ENCODE measurements at regions not wholly inside any gene's neighbourhood (a gene's known extent, or its start where the extent isn't known, plus 50 kb on each side); places are given as distances from the start of the nearest gene placed in this dataset.

DNA sequence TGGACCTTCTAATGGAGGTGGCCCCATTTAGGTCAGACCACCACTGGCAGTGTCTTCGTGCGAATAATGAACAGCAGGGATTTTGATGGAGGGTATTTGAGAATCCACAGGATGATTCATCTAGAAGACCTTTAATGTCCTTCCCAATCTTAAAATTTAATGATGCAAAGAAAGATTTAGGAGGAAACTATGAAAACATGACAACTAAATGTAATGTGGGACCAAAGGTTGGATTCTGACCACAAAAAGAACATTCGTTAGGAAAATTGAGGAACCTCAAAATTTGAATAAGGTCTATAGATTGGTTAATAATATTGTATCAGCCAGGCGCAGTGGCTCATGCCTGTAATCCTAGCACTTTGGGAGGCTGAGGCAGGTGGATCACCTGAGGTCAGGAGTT lies 78.2 kb upstream of the TMPO start:
- Histone ChIP-seq H3K27ac (ENCODE audit: insufficient read depth in 1 of 2, low read depth in 1 of 2, low read length in 2 of 2, poor library complexity in 1 of 2, severe bottlenecking in 2 of 2) (no peak overlapping the region), H3K27me3 (replicated peaks in 2 of 5; ENCODE audit: control insufficient read depth in 4 of 5, insufficient read depth in 5 of 5, low read length in 4 of 5) (no peaks in the 10 kb centered on the region), H3K9me3 (ENCODE audit: control extremely low read depth in 1 of 5, control insufficient read depth in 4 of 5, insufficient read depth in 2 of 5, low read depth in 1 of 5, low read length in 4 of 5) (peaks cover 0 to 4% (median 0%) of the 10 kb centered on the region in 5 experiments), H3K36me3 (ENCODE audit: control insufficient read depth in 4 of 4, insufficient read depth in 4 of 4, low read length in 3 of 4) (no peaks in the 10 kb centered on the region), H3K4me1 (ENCODE audit: control extremely low read depth in 1 of 4, control insufficient read depth in 4 of 4, insufficient read depth in 4 of 4, low read length in 3 of 4) (peaks cover 13 to 27% (median 22%) of the 10 kb centered on the region in 4 experiments), H3K4me3 (ENCODE audit: control insufficient read depth in 1 of 7, extremely low read depth in 1 of 7, insufficient read depth in 4 of 7, low read depth in 2 of 7, low read length in 6 of 7) (no peak overlapping the region)
- no peak for DNase-seq
- WGBS (ENCODE audit: insufficient coverage), result 70% methylated on average over 2 of the region's 4 CpGs
- ChIA-PET POLR2A (no interaction called here), CTCF (interaction anchor here (0.9 to 8.3 kb wide), 6 partner anchors 11 to 96 kb away, joined by 3 to 89 read pairs (median 5); partner anchors contain the start of gene TMPO)

DNA sequence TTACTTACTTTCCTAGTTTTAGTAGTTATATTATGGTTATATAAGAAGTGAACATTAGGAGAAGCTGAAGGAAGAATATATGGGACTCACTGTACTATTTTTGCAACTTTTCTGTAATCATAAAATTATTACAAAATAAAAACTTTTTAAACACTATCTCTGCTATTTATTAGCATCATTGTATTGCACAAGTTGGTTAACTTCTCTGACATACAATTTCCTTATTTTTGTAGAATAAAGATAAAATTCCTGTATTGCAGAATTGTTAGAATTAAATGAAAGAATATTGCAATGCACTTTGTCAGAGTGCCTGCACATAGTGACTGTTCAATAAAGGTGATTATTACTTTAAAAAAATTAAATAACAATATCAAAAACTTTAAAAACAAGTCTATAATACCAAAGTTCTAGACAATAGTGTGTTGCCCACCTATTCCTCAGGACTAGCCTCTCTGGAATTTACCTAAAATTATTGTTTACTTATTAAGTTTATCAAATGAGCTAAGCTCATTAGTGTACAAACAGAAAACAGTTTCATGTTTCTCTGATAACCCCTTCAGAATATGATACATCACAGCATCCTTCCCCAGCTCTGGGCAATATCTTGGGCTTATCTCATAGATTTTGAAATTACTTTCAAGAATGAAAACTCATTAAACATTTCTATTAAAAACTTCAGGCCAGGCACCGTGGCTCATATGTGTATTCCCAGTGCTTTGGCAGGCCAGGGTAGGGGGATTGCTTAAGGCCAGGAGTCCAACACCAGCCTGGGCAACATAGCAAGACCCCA lies 77.4 kb upstream of the TMPO start:
- H3K4me3 ChIP-seq (ENCODE audit: control insufficient read depth in 1 of 7, extremely low read depth in 1 of 7, insufficient read depth in 4 of 7, low read depth in 2 of 7, low read length in 6 of 7), result no peak overlapping the region
- CTCF ChIA-PET, result interaction anchor here (1.2 to 8.3 kb wide), 5 partner anchors 12 to 95 kb away, joined by 3 to 89 read pairs (median 5); partner anchors contain the start of gene TMPO
- H3K27me3 ChIP-seq (replicated peaks in 2 of 5; ENCODE audit: control insufficient read depth in 4 of 5, insufficient read depth in 5 of 5, low read length in 4 of 5), result no peaks in the 10 kb centered on the region
- no peak overlapping the region for H3K27ac ChIP-seq (ENCODE audit: insufficient read depth in 1 of 2, low read depth in 1 of 2, low read length in 2 of 2, poor library complexity in 1 of 2, severe bottlenecking in 2 of 2)
- no CpG with 5 or more reads among the region's 1 CpG for WGBS (ENCODE audit: insufficient coverage)
- POLR2A ChIA-PET, result no interaction called here
- peaks cover 13 to 27% (median 22%) of the 10 kb centered on the region in 4 experiments for H3K4me1 ChIP-seq (ENCODE audit: control extremely low read depth in 1 of 4, control insufficient read depth in 4 of 4, insufficient read depth in 4 of 4, low read length in 3 of 4)
- DNase-seq, result no peak
- H3K9me3 ChIP-seq (ENCODE audit: control extremely low read depth in 1 of 5, control insufficient read depth in 4 of 5, insufficient read depth in 2 of 5, low read depth in 1 of 5, low read length in 4 of 5), result peaks cover 0 to 4% (median 0%) of the 10 kb centered on the region in 5 experiments
- no peaks in the 10 kb centered on the region for H3K36me3 ChIP-seq (ENCODE audit: control insufficient read depth in 4 of 4, insufficient read depth in 4 of 4, low read length in 3 of 4)

DNA sequence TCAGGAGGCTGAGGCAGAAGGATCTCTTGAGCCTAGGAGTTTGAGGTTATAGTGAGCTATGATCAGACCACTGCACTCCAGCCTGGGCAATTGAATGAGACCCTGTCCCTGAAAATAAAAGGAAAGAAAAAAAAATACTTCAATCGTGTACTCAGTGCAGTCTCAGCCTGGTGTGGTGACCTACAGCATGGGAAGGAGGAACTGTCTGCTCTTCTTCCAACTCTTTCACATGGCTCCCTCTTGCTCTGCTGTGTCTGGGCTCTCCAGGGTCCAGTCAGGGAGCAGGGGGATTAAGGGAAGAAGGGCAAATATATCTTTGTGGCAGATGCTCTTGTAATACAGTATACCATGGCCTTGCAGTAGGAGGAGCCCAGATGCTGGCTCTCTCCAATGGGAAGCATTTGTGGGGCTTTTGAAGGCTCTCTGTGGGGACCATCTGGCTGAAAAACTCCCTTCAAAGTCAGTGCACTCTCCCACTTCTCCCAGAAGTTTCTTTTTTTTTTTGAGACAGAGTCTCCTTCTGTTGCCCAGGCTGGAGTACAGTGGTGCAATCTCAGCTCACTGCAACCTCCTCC lies 76.6 kb upstream of the TMPO start:
- no peak overlapping the region for H3K4me3 ChIP-seq (ENCODE audit: control insufficient read depth in 1 of 7, extremely low read depth in 1 of 7, insufficient read depth in 4 of 7, low read depth in 2 of 7, low read length in 6 of 7)
- WGBS (ENCODE audit: insufficient coverage), result 30% methylated on average over 1 of the region's 1 CpG
- peaks cover 13 to 27% (median 22%) of the 10 kb centered on the region in 4 experiments for H3K4me1 ChIP-seq (ENCODE audit: control extremely low read depth in 1 of 4, control insufficient read depth in 4 of 4, insufficient read depth in 4 of 4, low read length in 3 of 4)
- DNase-seq, result no peak
- no peaks in the 10 kb centered on the region for H3K36me3 ChIP-seq (ENCODE audit: control insufficient read depth in 4 of 4, insufficient read depth in 4 of 4, low read length in 3 of 4)
- CTCF ChIA-PET, result interaction anchor here (0.7 to 8.3 kb wide), 7 partner anchors 10 to 95 kb away, joined by 3 to 89 read pairs (median 4); no protein-coding TSS in a partner anchor
- no peaks in the 10 kb centered on the region for H3K27me3 ChIP-seq (replicated peaks in 2 of 5; ENCODE audit: control insufficient read depth in 4 of 5, insufficient read depth in 5 of 5, low read length in 4 of 5)
- peaks cover 0 to 4% (median 0%) of the 10 kb centered on the region in 5 experiments for H3K9me3 ChIP-seq (ENCODE audit: control extremely low read depth in 1 of 5, control insufficient read depth in 4 of 5, insufficient read depth in 2 of 5, low read depth in 1 of 5, low read length in 4 of 5)
- no peak overlapping the region for H3K27ac ChIP-seq (ENCODE audit: insufficient read depth in 1 of 2, low read depth in 1 of 2, low read length in 2 of 2, poor library complexity in 1 of 2, severe bottlenecking in 2 of 2)
- POLR2A ChIA-PET, result no interaction called here

DNA sequence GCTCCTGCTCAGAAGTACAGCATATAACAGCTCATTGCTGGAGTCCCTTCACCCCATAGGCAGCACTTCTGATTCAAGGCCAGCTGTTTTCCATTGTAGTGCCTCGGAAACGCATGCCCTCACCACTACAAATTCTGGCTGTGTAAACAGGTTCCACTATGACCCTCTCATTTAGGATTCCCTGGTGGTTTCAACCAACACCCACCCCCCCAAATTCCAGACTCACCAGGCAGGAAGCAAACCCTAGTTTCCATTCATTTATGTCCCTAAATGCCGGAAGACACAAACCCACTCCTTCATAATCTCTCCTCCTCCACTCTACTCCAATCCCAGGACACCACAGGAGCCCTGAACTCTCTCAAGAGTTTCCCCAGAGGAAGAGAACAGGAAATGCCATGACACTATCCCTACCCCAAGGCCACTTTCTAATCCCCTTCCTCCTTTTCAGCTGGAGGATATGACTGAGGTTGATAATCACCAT lies 75.9 kb upstream of the TMPO start:
- CTCF ChIA-PET, result interaction anchor here (0.7 to 8.3 kb wide), 9 partner anchors 9 to 95 kb away, joined by 3 to 89 read pairs (median 4); no protein-coding TSS in a partner anchor

DNA sequence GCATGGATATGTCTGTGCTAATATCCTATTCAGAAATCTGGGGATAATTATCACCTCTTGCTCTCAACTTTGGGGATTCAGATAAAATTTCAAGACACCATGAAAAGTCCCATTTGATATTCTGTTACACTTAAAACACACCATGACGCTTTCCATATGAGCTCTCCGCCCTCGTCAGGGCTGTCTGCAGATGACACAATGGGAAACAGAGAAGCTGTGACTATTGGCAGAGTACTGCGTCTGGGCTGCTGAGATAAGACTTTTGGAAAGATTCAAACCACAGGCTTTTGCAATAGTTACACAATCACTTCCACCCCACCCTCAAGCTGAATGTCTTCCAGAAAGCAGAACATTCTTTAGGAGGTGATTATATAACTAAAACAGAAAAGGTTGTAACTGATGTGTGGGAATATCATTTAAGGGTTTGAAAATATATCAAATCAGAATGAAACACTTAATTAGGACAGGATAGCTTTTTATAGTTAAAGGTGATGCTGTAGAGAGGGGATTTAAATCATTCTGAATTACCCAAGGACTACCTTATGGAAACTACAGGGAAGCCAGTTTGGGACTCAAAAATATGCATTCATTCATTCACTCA lies 75.3 kb upstream of the TMPO start:
- Histone ChIP-seq H3K36me3 (ENCODE audit: control insufficient read depth in 4 of 4, insufficient read depth in 4 of 4, low read length in 3 of 4) (no peaks in the 10 kb centered on the region), H3K4me3 (ENCODE audit: control insufficient read depth in 1 of 7, extremely low read depth in 1 of 7, insufficient read depth in 4 of 7, low read depth in 2 of 7, low read length in 6 of 7) (peak overlapping the region in 5 of 7 experiments; percentile 8 to 48 (median 33)), H3K27ac (ENCODE audit: insufficient read depth in 1 of 2, low read depth in 1 of 2, low read length in 2 of 2, poor library complexity in 1 of 2, severe bottlenecking in 2 of 2) (peak overlapping the region in 1 of 2 experiments; percentile 56), H3K4me1 (ENCODE audit: control extremely low read depth in 1 of 4, control insufficient read depth in 4 of 4, insufficient read depth in 4 of 4, low read length in 3 of 4) (peaks cover 13 to 27% (median 22%) of the 10 kb centered on the region in 4 experiments), H3K27me3 (replicated peaks in 2 of 5; ENCODE audit: control insufficient read depth in 4 of 5, insufficient read depth in 5 of 5, low read length in 4 of 5) (no peaks in the 10 kb centered on the region), H3K9me3 (ENCODE audit: control extremely low read depth in 1 of 5, control insufficient read depth in 4 of 5, insufficient read depth in 2 of 5, low read depth in 1 of 5, low read length in 4 of 5) (peaks cover 0 to 3% (median 0%) of the 10 kb centered on the region in 5 experiments)
- 0% methylated on average over 4 of the region's 4 CpGs for WGBS (ENCODE audit: insufficient coverage)
- ChIA-PET POLR2A (interaction anchor here (0.7 to 1.4 kb wide), 2 partner anchors 16 to 74 kb away, joined by 3 to 6 read pairs; no protein-coding TSS in a partner anchor), CTCF (interaction anchor here (0.8 to 8.3 kb wide), 9 partner anchors 8 to 94 kb away, joined by 3 to 89 read pairs (median 4); partner anchors contain the start of gene TMPO)
- peak; percentile 98 to 99 (median 99) for DNase-seq

More for the DNA sequence above, 75.9 kb upstream of the TMPO start:
- WGBS (ENCODE audit: insufficient coverage), result 42% methylated on average over 3 of the region's 3 CpGs
- Histone ChIP-seq H3K9me3 (ENCODE audit: control extremely low read depth in 1 of 5, control insufficient read depth in 4 of 5, insufficient read depth in 2 of 5, low read depth in 1 of 5, low read length in 4 of 5) (peaks cover 0 to 4% (median 0%) of the 10 kb centered on the region in 5 experiments), H3K4me1 (ENCODE audit: control extremely low read depth in 1 of 4, control insufficient read depth in 4 of 4, insufficient read depth in 4 of 4, low read length in 3 of 4) (peaks cover 13 to 27% (median 22%) of the 10 kb centered on the region in 4 experiments), H3K27ac (ENCODE audit: insufficient read depth in 1 of 2, low read depth in 1 of 2, low read length in 2 of 2, poor library complexity in 1 of 2, severe bottlenecking in 2 of 2) (peak overlapping the region in 1 of 2 experiments; percentile 56), H3K36me3 (ENCODE audit: control insufficient read depth in 4 of 4, insufficient read depth in 4 of 4, low read length in 3 of 4) (no peaks in the 10 kb centered on the region), H3K27me3 (replicated peaks in 2 of 5; ENCODE audit: control insufficient read depth in 4 of 5, insufficient read depth in 5 of 5, low read length in 4 of 5) (no peaks in the 10 kb centered on the region), H3K4me3 (ENCODE audit: control insufficient read depth in 1 of 7, extremely low read depth in 1 of 7, insufficient read depth in 4 of 7, low read depth in 2 of 7, low read length in 6 of 7) (peak overlapping the region in 4 of 7 experiments; percentile 20 to 46 (median 33))
- peak in 1 of 3 donors; percentile 82 for DNase-seq
- POLR2A ChIA-PET, result interaction anchor here (1.4 kb wide), 1 partner anchor 17 kb away, joined by 6 read pairs; no protein-coding TSS in a partner anchor

DNA sequence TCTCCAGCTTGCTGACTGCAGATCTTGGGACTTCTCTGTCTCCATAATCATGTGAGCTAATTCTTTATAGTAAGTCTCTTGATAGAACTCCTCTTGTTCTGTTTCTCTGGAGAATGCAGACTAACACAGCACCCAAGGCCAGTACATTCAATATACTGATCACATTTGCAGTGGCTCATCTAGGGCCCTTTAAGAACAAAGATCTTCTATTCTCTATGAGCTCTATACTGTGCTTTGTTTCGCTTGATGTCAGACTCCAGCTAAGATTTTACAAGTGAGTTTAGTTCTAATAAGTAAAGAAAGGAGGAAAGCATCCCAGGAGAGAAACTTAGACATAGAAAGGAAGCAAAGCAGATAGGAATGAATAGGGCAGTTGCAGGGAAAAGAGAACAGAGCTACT lies 69.3 kb upstream of the TMPO start:
- POLR2A ChIA-PET, result no interaction called here
- DNase-seq, result no peak
- Histone ChIP-seq H3K27me3 (replicated peaks in 2 of 5; ENCODE audit: control insufficient read depth in 4 of 5, insufficient read depth in 5 of 5, low read length in 4 of 5) (peaks cover 0 to 2% (median 0%) of the 10 kb centered on the region in 5 experiments), H3K4me1 (ENCODE audit: control extremely low read depth in 1 of 4, control insufficient read depth in 4 of 4, insufficient read depth in 4 of 4, low read length in 3 of 4) (peaks cover 0 to 4% (median 1%) of the 10 kb centered on the region in 4 experiments), H3K27ac (ENCODE audit: insufficient read depth in 1 of 2, low read depth in 1 of 2, low read length in 2 of 2, poor library complexity in 1 of 2, severe bottlenecking in 2 of 2) (no peak overlapping the region), H3K9me3 (ENCODE audit: control extremely low read depth in 1 of 5, control insufficient read depth in 4 of 5, insufficient read depth in 2 of 5, low read depth in 1 of 5, low read length in 4 of 5) (no peaks in the 10 kb centered on the region), H3K36me3 (ENCODE audit: control insufficient read depth in 4 of 4, insufficient read depth in 4 of 4, low read length in 3 of 4) (no peaks in the 10 kb centered on the region), H3K4me3 (ENCODE audit: control insufficient read depth in 1 of 7, extremely low read depth in 1 of 7, insufficient read depth in 4 of 7, low read depth in 2 of 7, low read length in 6 of 7) (no peak overlapping the region)
- WGBS (ENCODE audit: insufficient coverage), result no CpG with 5 or more reads among the region's 1 CpG
- CTCF ChIA-PET, result interaction anchor here (0.7 to 1.5 kb wide), 5 partner anchors 11 to 67 kb away, joined by 3 to 6 read pairs (median 3); no protein-coding TSS in a partner anchor
